ENCODE measurements at regions not wholly inside any gene's neighbourhood (a gene's known extent, or its start where the extent isn't known, plus 50 kb on each side); places are given as distances from the start of the nearest gene placed in this dataset.
"Not testable (repeated sequence)": the region's sequence is repeated elsewhere in the genome, so short reads cannot be mapped to it uniquely, and the experiment has no call there.

DNA sequence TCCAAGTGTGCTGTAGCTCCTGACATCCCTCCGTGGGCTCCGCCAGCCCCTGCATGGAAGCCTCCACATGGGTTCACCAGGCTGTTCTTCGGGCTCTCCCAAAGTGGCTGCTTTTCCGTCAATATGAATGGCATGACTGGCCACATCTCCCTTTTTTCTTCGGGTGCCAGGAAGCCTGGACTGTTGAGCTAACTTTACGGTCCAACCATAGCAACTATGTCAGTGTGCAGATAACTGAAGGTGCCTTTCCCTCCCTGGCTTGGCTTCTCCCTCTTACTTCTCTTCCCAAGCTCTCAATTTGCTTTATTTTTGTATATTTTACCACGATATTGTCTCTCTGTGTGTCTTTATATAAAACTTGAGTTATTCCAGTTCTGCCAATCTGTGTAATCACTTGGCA lies 54.8 kb downstream of the RNU1-4 start:
- TF ChIP-seq, protein P1, sequence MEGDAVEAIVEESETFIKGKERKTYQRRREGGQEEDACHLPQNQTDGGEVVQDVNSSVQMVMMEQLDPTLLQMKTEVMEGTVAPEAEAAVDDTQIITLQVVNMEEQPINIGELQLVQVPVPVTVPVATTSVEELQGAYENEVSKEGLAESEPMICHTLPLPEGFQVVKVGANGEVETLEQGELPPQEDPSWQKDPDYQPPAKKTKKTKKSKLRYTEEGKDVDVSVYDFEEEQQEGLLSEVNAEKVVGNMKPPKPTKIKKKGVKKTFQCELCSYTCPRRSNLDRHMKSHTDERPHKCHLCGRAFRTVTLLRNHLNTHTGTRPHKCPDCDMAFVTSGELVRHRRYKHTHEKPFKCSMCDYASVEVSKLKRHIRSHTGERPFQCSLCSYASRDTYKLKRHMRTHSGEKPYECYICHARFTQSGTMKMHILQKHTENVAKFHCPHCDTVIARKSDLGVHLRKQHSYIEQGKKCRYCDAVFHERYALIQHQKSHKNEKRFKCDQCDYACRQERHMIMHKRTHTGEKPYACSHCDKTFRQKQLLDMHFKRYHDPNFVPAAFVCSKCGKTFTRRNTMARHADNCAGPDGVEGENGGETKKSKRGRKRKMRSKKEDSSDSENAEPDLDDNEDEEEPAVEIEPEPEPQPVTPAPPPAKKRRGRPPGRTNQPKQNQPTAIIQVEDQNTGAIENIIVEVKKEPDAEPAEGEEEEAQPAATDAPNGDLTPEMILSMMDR (conservative IDR thresholded peaks at IDR 0.05 in 1 of 2, IDR thresholded peaks at IDR 0.05 in 1 of 2; ENCODE audit: extremely low read depth in 1 of 2, insufficient read depth in 1 of 2, low read depth in 1 of 2, low read length in 2 of 2) = not testable (repeated sequence)
- TF ChIP-seq EZH2 (IDR thresholded peaks at IDR 0.05; ENCODE audit: borderline replicate concordance, low read length) = not testable (repeated sequence)

Data from mammary epithelial cell (primary cell).